Ishikawa (cell line): ENCODE measurements at regions not wholly inside any gene's neighbourhood (a gene's known extent, or its start where the extent isn't known, plus 50 kb on each side); places are given as distances from the start of the nearest gene placed in this dataset.

ENCODE experiments used
- CEBPB ChIP-seq: IDR thresholded peaks from 2 replicates; pipeline ENCODE4 v1.6.1; 2012
- FOXM1 ChIP-seq: IDR thresholded peaks from 2 replicates; pipeline ENCODE4 v1.6.1; 2012; ENCODE audit warnings: low read depth, borderline replicate concordance
- RAD21 ChIP-seq: IDR thresholded peaks from 2 replicates; pipeline ENCODE4 v1.6.1; 2012; ENCODE audit warnings: low read depth
- TAF1 ChIP-seq: IDR thresholded peaks from 2 replicates; pipeline ENCODE4 v1.6.1; 2012; ENCODE audit warnings: low read depth, mild to moderate bottlenecking
- YY1 ChIP-seq: IDR thresholded peaks from 2 replicates; pipeline ENCODE4 v1.6.1; 2012; ENCODE audit warnings: low read depth
- TF ChIP-seq, protein P1 (sequence below): IDR thresholded peaks from 2 replicates; pipeline ENCODE4 v1.6.1; 2012; ENCODE audit warnings: low read depth, mild to moderate bottlenecking
- TF ChIP-seq, protein P2 (sequence below): IDR thresholded peaks from 2 replicates; pipeline ENCODE4 v1.6.1; 2012

- TF ChIP-seq, protein P1, sequence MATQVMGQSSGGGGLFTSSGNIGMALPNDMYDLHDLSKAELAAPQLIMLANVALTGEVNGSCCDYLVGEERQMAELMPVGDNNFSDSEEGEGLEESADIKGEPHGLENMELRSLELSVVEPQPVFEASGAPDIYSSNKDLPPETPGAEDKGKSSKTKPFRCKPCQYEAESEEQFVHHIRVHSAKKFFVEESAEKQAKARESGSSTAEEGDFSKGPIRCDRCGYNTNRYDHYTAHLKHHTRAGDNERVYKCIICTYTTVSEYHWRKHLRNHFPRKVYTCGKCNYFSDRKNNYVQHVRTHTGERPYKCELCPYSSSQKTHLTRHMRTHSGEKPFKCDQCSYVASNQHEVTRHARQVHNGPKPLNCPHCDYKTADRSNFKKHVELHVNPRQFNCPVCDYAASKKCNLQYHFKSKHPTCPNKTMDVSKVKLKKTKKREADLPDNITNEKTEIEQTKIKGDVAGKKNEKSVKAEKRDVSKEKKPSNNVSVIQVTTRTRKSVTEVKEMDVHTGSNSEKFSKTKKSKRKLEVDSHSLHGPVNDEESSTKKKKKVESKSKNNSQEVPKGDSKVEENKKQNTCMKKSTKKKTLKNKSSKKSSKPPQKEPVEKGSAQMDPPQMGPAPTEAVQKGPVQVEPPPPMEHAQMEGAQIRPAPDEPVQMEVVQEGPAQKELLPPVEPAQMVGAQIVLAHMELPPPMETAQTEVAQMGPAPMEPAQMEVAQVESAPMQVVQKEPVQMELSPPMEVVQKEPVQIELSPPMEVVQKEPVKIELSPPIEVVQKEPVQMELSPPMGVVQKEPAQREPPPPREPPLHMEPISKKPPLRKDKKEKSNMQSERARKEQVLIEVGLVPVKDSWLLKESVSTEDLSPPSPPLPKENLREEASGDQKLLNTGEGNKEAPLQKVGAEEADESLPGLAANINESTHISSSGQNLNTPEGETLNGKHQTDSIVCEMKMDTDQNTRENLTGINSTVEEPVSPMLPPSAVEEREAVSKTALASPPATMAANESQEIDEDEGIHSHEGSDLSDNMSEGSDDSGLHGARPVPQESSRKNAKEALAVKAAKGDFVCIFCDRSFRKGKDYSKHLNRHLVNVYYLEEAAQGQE = no peak
- no peak for TF ChIP-seq FOXM1
- no peak for TF ChIP-seq TAF1
- TF ChIP-seq, protein P2, sequence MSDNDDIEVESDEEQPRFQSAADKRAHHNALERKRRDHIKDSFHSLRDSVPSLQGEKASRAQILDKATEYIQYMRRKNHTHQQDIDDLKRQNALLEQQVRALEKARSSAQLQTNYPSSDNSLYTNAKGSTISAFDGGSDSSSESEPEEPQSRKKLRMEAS = no peak
- no peak for TF ChIP-seq CEBPB
- TF ChIP-seq YY1 = no peak
- no peak for TF ChIP-seq RAD21
Observed at GRCh38 chr15:94036156-94036555, 195.2 kb upstream of the MCTP2 start.
